ENCODE measurements at regions not wholly inside any gene's neighbourhood (a gene's known extent, or its start where the extent isn't known, plus 50 kb on each side); places are given as distances from the start of the nearest gene placed in this dataset.
"Not testable (repeated sequence)": the region's sequence is repeated elsewhere in the genome, so short reads cannot be mapped to it uniquely, and the experiment has no call there.

DNA sequence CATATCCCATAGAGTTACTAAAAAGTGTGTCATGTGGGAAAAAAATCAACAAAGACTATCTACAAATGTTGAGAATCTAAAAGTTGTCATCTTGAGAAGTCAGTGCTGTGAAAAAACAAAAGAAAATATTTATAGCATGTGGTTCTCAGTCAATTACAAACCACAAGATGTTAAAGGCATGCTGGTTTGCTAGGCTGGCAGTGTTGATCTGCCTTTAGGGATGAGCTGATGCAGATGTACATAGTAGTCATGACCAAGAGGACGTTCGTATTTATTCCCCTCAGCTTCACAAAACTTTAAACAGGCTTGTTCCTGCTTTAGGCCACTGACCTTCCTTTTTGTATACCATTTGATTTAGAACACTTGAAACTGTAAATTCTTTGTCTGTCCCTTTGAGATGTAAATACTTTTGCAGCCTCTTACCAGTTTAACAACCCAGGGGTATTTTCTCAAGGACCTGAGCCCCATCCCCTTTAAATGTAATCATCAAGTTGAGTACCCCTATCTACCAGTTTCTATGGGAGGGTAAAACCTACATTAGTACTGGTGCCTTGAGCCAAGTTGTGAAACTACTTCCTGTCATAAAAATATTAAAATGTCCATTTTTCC is 446.6 kb downstream of the KCNJ18 start:
- DNase-seq (ENCODE audit: low spot score) = no peak

DNA sequence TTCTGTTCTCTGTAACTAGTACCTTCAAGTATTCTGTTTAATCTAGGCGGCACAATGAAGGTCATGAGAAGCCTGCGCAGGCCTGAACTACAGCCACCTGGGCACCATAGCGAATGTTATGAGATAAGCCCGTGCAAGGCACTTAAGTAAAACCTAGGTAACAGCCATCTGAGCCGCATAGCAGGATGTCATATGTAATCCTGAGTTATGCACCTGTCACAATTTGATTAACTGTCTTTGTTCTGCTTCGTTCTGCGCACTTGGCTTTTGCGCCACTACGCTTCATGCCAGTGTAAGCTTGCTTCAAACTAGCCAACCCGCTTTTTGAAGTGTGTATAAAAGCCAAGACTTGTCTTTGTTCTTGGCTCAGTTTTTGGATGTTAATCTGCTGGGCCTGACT is 449.8 kb downstream of the KCNJ18 start:
- no peak for DNase-seq (ENCODE audit: low spot score)

DNA sequence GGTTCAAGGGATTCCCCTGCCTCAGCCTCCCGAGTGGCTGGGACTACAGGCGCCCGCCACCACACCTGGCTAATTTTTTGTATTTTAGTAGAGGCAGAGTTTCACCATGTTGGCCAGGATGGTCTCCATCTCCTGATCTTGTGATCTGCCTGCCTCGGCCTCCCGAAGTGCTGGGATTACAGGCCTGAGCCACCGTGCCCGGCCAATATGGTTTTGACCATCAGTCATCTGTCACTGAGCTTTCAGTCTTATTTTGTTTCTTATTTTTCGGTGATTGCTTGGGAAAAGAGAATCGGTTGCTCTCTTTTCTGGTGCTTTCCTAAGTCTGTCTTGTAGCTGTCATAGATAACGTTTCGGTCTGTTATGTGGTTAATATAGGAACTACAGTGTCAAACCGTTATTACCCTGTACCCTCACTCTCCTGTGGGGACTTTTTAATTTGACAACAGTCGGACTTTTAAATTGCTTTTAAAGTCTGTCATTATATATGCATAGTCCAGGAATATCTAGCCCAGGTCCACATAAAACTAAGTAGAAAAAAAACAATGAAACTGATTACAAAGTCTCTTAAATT is 453.4 kb downstream of the KCNJ18 start:
- DNase-seq (ENCODE audit: low spot score) = no peak

DNA sequence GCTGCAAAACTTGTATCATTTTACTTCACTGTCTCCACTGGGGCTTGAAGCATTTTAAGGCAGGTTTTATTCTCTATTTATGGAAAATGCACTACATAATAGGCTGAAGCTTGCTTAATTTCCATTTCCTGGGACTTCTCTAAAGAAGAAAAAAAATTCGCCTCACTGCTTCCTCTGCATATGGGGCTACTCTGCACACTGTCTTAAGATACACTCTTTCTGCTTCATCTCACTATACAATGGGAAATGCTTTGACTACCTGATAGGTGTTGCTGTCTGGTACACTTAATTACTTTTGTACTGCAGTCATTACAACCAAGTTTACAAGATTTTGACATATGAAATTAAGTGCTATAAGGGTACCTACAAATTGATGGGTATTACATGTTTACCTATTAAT is 466.0 kb downstream of the KCNJ18 start:
- no peak for DNase-seq (ENCODE audit: low spot score)

DNA sequence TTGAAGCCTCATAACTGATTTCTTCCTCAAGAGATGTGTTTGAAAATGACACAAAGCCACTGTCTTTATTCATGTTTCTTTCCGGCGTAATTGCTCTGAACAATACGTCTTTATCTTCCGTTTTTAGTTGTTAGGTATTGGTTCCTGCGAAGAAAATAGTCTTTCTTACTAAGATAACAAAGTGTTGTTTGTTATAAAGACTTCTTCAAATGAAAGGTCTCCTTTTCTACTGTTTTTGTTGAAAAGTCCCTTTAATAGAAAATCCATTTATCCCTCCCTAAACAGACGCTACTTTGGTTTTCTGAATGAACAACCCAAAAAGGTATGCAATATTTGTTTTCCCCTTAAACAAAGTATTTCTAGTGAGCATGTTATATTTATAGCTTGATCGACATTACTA is 469.1 kb downstream of the KCNJ18 start:
- no peak for DNase-seq (ENCODE audit: low spot score)

DNA sequence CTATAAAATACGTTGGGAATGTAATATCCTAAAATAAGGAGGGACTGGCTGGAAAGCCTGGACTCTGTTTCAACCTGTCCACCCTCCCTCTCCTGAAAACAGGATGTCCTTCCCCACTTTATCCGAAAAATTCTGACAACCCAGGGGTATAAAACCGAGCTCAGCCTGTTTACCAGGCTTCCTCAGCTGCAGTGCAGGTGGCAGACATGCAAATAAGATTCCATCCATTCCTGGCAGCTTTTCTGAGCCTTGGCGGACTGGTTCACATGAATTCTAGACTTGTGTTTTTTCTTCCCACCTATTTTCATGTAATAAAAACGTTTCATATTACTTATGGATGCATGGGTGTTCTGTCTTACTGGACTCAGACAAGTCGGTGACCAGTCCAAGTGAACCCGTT is 479.3 kb downstream of the KCNJ18 start:
- DNase-seq (ENCODE audit: low spot score) = no peak

DNA sequence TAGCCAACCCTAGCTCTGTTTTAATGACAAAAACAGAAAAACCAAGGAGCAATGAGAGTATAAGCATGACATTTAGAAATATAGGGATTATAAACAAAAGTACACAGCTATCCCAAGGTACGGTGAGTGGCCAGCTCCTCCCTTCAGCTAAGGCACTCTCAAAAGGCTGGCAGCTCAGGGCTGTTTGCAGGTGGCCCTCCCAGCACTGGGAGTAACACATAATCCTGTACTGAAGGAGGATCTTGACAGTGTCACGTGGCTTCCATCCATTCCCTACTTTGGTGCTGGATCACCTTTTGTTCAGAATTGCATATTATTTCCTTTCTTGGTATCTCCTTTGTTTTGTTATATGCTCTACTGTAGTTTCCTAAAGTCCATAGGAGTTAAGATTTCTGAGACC is 500.8 kb downstream of the KCNJ18 start:
- DNase-seq (ENCODE audit: low spot score) = no peak

DNA sequence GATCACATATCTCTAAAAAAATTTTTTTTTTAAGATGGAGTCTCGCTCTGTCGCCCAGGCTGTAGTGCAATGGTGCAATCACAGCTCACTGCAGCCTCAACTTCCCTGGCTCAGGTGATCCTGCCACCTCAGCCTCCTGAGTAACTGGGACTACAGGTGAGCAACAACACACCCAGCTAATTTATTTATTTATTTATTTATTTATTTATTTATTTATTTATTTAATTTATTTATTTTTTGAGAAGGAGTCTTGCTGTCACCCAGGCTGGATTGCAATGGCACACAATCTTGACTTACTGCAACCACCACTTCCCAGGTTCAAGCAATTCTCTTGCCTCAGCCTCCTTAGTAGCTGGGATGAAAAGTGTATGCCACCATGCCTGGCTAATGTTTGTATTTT is 507.9 kb downstream of the KCNJ18 start:
- not testable (repeated sequence) for DNase-seq (ENCODE audit: low spot score)

DNA sequence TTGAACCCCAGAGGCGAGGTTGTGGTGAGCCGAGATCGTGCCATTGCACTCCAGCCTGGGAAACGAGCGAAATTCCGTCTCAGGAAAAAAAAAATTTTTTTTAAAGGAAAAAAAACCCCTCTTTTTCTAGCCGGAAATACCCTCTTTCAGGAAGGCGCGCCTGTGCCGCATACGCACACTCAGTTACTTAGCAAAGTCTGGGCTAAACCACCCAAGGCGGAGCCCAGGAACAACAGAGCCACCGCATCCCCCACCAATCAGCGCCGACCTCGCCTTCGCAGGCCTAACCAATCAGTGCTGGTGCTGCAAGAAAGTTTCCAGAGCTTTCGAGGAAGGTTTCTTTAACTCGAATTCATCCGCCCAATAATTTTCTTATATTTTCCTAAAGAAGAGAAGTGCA is 510.4 kb downstream of the KCNJ18 start:
- DNase-seq (ENCODE audit: low spot score) = no peak

DNA sequence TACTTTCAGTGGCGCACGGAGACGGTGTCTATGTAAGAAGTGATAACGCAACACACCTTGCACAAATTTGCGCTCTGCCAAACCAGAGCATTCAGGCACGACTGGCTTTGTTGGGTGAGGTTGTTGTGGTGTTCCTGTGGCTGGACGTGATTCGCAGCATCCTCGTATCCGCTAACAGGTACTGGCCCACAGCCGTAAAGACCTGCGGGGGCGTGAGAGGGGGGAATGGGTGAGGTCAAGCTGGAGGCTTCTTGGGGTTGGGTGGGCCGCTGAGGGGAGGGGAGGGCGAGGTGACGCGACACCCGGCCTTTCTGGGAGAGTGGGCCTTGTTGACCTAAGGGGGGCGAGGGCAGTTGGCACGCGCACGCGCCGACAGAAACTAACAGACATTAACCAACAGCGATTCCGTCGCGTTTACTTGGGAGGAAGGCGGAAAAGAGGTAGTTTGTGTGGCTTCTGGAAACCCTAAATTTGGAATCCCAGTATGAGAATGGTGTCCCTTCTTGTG is 510.9 kb downstream of the KCNJ18 start:
- no peak for DNase-seq (ENCODE audit: low spot score)

DNA sequence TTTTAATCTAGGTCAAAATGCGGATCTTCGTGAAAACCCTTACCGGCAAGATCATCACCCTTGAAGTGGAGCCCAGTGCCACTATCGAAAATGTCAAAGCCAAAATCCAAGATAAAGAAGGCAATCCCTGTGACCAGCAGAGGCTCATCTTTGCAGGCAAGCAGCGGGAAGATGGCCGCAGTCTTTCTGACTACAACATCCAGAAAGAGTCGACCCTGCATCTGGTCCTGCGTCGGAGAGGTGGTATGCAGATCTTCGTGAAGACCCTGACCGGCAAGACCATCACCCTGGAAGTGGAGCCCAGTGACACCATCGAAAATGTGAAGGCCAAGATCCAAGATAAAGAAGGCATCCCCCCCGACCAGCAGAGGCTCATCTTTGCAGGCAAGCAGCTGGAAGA is 511.8 kb downstream of the KCNJ18 start:
- not testable (repeated sequence) for DNase-seq (ENCODE audit: low spot score)

DNA sequence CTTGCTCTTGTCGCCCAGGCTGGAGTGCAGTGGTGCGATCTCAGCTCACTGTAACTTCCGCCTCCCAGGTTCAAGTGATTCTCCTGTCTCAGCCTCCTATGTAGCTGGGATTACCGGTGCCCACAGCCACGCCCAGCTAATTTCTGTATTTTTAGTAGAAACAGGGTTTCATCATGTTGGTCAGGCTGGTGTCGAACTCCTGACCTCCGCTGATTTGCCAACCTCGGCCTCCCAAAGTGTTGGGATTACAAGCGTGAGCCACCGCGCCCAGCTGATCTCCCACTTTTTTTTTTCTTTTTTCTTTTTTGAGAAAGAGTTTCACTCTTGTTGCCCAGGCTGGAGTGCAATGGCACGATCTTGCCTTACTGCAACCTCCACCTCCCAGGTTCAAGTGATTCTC is 517.9 kb downstream of the KCNJ18 start:
- DNase-seq (ENCODE audit: low spot score) = not testable (repeated sequence)

DNA sequence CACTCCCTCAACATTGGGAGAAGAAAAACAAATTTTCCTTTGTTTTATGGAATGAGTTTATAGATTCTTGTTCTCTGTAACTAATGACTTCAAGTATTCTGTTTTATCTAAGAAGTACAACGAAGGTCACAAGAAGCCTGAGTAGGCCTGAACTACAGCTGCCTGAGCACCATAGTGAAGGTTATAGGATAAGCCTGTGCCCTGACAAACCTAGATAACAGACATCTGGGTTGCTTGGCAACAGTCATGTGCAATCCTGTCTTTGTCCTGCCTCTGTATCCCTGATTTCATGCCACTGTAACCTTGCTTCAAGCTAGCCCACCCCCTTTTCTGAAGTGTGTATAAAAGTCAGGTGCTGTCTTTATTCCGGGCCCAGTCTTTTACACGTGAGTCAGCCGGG is 520.8 kb downstream of the KCNJ18 start:
- not testable (repeated sequence) for DNase-seq (ENCODE audit: low spot score)

DNA sequence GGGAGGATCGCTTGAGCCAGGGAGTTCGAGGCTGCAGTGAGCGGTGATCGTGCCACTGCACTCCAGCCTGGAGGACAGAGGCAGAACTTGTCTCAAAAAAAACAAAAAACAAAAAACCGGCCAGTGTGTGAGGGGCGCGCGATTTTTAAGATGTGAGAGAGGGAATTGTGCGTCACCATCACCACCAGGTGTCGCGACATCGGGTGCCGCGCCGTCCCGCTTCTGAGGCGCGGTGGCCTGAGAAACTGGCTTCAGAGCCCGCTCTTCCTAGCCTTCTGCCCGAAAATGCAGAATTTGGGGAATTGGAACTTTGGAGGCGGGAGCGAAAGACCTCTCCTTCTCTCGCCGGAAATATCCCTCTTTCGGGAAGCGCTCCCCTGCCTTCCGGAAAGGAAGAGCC is 524.8 kb downstream of the KCNJ18 start:
- no peak for DNase-seq (ENCODE audit: low spot score)

DNA sequence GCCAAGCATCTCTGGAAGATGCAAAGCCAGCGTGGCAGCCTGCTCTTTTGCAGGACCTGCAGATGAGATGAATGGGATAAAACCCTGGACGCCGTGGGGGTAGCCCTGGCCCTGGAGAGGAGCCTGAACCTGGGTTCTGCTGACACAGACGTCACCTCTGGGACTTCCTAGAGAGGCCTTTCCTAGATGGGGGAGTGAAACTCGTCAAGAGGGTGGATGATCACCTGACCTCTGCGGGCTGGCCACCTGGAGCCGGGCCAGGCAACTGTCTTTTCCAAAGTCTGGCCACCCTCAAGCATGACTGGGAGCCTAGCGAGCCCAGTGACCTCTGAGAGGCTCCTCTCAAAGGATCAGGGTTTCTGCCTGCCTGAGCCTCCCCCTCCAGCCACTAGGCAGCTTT is 529.0 kb downstream of the KCNJ18 start:
- no peak for DNase-seq (ENCODE audit: low spot score)

DNA sequence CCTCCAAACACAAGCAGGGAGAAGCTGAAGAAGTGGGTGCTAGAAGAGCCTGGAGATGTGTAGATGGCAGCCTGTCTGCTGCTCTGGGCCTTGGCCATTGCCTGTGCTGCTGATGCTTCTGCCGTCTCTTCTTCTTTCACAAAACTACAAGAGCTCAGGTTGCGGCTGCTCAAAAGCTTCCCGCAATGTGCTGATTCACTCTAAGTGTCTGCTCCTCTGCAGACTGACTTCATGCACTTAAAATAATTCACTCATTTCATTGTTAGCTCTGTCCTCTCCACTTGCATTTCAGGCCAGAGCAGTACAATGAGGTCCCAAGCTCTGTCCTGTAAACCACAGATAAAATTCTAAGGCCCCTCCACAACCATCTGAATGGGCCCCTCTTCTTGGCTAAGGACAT is 534.2 kb downstream of the KCNJ18 start:
- DNase-seq (ENCODE audit: low spot score) = not testable (repeated sequence)

DNA sequence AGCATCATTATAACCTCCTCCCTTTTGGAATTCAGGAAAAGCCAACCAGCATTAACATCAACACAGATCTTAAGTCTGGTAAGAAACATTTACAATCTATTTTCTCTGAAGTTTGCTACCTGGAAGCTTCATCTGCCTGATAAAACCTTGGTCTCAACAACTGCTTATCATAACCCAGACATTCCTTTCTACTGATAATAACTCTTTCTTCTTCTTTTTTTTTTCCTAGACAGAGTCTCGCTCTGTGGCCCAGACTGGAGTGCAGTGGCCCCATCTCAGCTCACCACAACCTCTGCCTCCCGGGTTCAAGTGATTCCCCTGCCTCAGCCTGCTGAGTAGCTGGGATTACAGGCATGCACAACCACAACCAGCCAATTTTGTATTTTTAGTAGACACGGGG is 534.6 kb downstream of the KCNJ18 start:
- DNase-seq (ENCODE audit: low spot score) = not testable (repeated sequence)

DNA sequence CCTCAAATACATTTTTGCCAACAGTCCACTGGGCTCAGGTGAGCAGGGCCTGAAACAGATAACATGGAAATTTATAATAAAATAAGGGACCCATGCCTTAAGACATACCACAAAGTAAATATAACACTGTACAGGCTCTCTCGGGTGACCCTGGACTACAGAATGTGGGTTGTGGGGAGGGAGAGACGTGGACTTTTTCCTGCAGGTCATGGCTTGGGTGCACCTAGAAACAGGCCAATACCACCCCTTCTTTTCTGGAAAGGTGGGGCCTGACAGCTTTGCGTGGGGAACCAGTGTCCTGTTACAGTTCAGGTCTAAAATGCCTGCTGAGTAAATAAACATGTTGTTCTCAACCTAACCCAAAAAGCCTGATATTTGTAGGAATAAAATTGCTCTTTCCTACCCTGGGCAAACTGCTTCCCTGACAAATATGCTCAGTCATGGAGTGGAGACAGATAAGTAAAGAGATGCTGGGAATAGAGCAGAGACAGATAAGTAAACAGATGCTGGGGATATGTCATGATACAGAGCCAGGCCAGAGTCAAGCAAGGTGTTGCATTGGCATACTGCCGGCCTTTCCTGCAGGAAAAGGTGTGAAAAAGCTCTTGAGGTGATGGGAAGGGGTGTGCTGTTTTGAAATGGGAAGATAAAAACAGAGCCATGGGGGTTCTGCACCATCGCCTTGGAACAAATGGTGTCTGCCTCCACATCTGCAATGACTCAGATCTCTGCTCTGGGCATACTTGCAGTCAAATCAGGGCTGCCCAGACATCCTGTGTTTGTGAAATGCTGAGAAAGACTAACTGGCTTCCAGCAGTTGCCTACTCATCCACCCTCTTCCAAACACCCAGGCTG is 535.6 kb downstream of the KCNJ18 start:
- DNase-seq (ENCODE audit: low spot score) = not testable (repeated sequence)

DNA sequence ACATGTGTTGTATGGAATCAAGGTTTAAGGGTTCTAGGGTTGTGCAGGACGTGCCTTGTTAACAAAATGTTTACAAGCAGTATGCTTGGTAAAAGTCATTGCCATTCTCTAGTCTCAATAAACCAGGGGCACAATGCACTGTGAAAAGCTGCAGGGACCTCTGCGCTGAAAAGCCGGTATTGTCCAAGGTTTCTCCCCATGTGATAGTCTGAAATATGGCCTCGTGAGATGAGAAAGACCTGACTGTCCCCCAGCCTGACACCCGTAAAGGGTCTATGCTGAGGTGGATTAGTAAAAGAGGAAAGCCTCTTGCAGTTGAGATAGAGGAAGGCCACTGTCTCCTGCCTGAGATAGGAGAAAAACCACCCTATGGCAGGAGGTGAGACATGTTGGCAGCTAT is 537.5 kb downstream of the KCNJ18 start:
- not testable (repeated sequence) for DNase-seq (ENCODE audit: low spot score)

DNA sequence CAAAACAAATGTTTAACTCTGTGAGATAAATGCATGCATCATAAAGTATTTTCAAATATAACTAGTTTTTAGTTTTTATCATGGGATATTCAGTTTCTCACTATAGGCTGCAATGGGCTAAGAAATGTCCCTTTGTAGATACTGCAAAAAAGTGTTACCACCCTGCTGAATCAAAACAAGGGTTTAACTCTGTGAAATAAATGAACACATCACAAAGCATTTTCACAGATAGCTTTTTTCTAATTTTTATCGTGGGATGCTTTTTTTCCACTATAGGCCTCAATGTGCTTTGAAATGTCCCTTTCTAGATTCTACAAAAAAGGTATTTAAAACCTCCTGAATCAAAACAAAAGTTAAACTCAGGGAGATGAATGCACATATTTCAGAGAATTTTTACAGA is 541.1 kb downstream of the KCNJ18 start:
- DNase-seq (ENCODE audit: low spot score) = no peak

DNA sequence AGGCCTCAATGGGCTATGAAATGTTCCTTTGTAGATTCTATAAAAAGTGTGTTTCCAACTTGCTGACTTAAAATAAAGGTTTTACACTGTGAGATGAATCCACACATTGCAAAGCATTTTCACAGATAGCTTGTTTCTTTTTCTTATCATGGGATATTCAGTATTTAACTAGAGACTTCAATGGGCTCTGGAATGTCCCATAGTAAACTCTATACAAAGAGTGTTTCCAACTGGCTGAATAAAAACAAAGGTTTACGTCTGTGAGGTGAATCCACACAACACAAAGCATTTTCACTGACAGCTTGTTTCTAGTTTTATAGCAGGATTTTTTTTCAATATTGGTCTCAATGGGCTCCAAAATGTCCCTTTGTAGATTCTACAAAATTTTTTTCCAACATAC is 550.1 kb downstream of the KCNJ18 start:
- no peak for DNase-seq (ENCODE audit: low spot score)

DNA sequence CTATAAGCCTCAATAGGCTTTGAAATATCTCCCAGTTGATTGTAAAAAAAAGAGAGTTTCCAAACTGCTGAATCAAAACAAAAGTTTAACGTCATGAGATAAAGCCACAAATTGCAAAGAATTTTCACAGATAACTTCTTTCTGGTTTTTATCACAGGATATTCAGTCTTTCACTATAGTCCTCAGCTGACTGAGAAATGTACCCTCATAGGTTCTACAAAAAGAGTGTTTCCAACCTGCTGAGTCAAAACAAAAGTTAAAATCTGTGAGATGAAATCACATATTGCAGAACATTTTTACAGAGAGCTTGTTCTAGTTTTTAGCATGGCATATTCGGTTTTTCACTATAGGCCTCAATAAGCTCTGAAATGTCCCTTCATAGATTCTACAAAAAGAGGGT is 559.2 kb downstream of the KCNJ18 start:
- no peak for DNase-seq (ENCODE audit: low spot score)

DNA sequence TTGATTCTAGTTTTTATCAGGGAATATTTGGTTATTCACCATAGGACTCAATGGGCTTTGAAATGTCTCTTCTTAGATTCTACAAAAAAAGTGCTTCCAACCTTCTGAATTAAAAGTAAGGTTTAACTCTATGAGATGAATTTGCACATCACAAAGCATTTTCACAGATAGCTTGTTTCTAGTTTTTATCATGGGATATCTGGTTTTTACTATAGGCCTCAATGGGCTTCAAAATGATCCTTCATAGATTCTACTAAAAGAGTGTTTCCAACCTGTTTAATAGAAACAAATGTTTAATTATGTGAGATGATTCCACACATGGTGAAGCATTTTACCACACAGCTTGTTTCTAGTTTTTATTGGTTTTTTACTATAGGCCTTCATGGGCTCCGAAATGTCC is 560.7 kb downstream of the KCNJ18 start:
- DNase-seq (ENCODE audit: low spot score) = no peak

Data from AG20443 (cell line).